NCI-H446 treated with DMSO at 0.1 percent for 48 hours (cell line): ENCODE measurements at regions not wholly inside any gene's neighbourhood (a gene's known extent, or its start where the extent isn't known, plus 50 kb on each side); places are given as distances from the start of the nearest gene placed in this dataset.
"Not testable (repeated sequence)": the region's sequence is repeated elsewhere in the genome, so short reads cannot be mapped to it uniquely, and the experiment has no call there.

Experiments used
- DNase-seq: peaks from one replicate; lab custom pipeline; 2025; lab: John Stamatoyannopoulos, UW

DNA sequence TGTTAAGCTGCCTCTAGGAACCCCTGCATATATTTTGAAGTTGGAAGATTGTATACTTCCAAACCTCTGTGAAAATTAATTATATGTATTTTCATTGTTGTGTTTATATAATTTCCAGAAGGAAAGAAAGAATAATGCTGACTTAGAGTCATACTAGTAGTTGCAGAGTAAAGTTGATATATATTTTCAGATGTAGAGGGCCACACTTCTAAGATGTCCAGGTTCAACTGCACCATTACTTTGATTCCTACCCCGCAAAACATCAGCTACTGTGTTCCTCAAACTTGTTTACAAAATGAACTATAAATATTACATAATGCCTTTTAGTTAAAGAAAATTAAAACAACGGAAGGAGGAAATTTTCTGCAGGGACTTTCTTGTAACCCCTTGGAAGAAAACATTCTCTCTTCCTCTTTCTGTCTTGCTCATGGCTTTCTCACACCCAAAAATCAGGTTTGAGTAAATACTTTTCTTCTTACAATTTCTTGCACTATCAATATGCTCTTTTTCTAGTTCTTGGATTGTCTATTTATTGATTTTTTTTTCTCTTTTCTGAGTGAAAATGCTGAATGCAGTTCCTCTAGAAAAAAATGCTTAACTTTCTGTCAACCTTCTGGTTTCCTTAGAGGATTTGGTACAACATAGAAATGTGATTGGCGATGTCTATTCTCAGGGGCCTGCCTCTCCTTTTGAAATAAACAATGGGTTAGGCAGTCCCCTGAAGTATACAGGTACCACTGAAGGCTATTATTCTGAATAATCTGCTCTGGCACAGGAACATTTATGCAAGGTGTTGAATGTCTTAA, 867.8 kb downstream of the TTLL7 start:
- DNase-seq = no peak

DNA sequence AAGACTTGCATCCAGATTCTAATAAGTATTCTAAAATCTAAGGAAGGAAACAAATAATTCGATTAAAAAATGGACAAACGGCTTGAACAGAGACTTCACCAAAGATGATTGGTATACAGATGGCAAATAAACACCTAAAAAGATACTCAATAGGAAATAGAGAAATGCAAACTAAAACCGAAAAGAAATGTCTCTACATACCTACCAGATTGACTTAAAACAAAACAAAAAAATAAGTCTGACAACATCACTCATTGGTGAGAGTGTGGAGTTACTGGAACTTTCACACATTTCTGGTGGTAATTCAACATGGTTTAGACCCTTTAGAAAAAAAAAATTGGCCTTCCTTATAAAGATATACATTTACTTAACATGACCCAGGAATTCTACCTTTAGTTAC, 869.8 kb downstream of the TTLL7 start:
- no peak for DNase-seq

DNA sequence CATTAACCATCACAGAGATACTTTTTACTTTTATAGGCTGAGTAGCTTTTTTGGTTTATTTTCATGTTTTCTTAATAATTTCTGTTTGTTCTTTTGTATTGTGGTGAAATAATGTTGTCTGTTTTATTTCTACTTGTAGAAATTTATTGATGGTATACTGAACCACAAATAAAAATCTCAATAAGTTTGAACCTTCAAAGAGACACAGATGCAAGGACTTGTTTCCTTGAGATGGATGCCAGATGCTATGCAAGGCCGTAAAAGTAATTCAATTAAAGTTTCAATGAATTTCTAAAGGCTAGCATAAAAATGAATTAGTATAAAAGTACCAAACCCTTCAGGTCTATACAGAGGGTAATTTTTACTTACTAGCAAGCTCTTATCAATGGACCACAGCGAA, 873.5 kb downstream of the TTLL7 start:
- no peak for DNase-seq

DNA sequence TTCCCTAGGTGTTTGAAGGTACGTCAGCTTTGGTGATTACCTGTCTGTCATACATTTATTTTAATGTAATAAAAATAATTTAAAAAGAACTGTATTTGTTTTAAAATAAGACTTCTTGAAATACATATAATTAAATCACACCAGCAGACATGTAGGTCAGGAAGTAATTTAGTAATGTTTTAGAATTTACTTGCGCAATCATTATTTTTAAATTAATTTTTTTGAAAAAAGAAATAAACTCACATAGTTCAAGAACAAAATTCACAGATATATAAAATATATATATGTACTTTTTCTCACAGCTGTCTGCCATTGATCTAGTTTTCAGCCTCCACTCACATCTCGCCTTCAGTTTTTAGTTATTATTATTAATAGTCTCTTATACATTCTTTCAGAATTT, 875.9 kb downstream of the TTLL7 start:
- DNase-seq = no peak

DNA sequence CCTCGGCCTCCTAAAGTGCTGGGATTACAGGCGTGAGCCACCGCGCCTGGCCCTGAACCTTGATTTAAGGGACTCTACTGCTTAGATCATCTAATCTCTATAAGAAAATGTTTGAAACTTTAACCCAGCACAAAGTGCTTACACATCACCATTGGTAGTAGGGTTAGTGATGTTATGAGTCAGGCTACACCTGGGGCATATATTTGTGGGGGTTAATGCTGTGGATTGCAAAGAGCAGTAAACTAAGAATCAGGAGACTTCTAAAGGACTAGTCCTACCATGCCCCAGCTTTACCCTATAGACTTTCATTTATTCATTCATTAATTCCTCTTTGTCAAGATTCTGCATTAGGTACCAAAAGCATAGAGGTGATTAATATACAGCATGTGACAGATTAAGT, 880.5 kb downstream of the TTLL7 start:
- no peak for DNase-seq

DNA sequence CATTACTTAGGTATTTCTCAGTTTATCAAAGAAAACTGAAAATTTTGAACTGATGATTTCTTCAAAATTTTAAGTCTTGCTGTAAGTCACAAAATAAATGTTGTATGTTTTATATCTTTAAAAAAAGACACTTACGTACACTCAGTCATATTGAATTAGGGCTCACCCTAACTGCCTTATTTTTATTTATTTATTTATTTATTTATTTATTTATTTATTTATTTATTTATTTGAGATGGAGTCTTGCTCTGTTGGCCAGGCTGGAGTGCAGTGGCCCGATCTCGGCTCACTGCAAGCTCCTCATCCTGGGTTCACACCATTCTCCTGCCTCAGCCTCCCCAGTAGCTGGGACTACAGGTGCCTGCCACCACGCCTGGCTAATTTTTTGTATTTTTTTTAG, 881.9 kb downstream of the TTLL7 start:
- DNase-seq = not testable (repeated sequence)

DNA sequence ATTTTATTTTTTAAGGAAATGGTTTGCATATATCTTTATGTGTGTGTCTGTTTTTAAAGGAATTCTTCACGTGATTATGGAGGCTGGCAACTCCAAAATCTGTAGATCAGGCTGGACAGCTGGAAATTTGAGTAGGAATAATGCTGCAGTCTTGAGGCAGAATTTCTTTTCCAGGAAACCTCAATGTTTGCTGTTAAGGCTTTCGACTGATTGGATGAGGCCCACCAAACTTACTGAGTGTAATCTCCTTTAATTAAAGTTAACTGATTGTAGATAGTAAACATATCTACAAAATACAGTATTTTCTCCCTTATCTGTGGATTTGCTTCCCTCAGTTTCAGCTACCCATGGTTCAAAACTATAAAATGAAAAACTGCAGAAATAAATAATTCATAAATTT, 883.1 kb downstream of the TTLL7 start:
- DNase-seq = no peak

DNA sequence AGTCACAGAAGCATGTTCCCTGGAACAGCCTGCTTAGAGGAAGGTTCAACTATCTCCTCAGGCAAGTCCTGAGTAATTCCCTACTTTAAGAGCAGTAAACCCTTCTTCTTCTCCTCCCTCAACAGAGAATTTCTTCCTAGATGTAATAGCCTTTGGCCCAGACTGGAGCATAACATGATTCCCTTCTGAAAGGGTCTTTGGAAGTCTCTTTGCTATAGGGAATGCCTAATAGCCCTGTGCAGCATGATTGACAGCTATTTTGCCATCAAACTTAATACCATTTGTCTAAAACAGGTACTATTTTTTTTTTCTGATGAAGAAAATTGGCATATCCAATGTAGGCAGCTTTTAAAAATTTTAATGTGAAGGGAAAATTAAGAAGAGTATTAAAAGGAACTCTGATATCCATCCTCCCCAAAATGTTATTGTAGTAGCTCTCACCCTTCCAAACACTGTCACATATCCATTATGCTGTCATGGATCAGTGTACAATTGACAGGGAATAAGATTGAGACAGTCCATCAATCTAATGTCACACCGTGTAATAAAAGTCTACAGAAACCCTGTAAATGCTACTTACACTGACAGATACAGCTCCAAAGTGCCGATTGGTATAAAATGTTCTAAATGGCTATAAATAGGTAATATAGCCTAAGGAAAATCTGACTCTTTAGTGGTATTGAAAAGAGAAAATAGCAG, 884.6 kb downstream of the TTLL7 start:
- no peak for DNase-seq

DNA sequence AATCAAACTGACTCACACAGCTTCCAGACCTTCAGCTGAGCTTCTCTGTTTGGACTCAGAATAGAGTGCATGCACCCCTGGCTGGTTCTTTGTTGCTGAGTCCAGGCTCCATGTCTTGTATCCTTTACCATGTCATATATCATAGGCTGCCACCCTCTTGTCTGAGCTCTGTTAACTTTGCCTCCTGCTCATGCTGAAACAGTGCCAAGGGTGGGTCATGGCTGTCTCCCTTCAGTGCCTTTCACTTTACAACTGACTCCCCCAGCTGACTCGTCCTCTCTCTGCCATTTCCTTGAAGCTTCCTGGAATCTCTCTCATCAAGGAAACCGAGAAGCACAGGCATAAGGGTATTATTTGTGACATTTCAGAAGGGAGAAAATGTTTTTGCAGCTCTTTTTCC, 885.3 kb downstream of the TTLL7 start:
- no peak for DNase-seq

DNA sequence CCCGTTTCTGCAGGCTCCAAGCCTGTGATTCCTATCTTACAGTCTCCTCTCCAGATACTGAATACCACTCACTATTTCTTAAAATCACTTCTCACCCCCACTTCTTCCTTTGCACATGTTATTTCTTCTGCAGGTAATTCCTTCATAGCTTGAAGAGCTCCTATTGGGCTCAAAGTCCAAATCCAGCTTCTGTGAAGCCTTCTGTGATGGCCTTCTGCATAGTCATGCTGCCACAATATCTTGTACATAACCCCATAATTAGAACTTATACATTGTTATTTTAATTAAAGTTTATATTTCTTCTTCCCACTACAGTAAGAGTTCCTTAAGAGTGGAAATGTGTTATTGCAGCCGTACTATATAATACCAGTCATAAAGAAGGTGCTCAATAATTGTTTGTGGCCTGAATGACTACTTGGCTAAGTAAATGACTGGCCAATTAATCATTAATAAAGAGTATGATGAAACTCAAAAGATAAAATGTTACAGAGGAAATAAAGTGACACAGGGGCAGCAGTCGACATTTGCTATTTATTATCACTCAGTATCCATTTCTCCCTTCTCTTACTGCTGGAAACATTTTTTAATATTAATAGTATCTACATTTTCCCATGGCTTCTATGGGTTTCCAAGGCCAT, 886.6 kb downstream of the TTLL7 start:
- no peak for DNase-seq

DNA sequence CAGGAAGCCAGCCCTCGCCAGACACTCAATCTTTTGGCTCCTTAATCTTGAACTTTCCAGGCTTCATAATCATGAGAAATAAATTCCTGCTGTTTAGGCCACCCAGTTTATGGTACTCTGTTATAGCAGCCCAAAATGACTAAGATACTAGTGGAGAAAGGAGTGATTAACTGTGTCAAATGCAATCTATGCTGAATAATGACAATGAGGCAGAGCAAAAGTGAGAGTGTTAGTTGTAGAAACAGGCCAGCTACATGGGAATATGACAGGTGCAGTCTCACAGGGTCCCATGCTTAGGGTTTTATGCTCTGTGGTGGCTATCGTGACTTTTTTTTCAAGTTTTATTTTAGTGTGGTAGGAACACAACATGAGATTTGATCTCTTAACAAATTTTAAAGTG, 888.8 kb downstream of the TTLL7 start:
- no peak for DNase-seq

DNA sequence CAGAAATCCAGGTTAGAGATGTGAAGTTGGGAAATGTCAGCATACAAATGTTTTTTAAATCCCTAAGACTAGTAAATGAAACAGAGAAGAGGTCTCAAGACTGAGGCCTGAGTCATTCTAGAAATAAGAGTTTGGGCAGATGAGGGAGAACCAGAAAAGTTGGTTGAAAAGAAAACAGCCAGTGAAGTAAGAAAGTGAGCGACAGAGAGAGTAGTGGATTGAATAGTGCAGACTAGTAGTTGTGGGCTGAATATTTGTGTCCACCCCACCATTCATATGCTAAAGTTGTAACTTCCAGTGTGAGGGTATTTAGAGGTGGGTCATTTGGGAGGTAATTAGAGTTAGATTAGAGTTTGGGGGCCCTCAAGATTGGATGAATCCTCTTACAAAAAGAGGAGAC, 889.2 kb downstream of the TTLL7 start:
- no peak for DNase-seq

DNA sequence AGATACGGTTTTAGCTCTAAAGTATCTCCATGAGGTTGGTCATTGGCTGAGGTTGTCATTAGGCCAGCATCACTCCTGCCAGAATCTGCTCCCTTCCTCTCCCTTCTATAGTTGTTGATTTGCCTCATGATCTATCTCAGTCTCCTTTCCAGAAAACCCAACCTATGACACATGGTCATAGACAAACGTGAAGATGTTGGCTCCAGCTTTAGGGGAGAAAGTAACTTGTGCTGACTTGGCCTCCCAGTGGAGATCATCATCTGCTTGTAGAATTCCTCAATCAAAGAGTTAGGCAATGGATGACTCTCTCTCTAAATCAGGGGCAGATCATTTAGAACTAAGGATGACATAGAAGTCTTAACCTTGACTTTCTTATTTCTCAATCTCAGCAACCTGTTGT, 894.4 kb downstream of the TTLL7 start:
- no peak for DNase-seq

DNA sequence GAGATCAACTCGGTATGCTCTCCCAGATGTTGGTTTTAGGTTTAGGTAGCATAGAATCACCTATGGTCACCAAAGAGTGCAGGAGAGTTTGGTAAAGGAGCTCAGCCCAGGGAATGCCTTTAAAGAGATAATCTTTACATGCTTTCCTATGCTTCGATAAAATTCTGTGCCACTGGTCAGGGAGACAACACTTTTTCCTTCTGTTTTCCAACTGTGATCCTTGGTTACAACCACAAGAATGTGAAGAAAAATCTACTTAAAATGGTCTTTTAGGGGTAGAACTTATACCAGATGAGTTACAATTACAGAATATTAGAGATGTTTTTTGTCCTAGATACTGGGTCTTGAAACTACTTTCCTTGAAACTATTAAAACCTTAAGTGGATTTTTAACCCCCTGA, 895.6 kb downstream of the TTLL7 start:
- no peak for DNase-seq

DNA sequence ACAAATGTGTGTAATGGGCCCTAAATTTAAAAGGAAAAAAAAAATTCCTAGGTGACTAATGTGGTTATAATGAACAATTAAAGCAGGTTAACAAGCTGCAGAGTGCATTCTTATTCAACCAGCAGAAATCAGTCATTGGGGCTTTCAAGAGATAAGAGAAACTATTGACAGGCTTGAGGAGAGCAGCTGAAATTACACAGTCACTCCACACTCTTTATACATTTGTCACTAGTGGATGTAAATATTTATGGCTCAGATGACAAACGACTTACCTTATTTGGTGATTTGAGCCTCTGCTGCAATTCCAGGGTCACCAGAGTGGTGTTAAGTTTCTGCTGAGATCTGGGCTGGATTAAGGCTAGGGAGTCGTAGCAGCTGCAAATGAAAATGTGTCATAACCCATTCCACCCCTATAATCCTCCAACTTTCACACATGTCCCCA, 896.3 kb downstream of the TTLL7 start:
- DNase-seq = no peak

DNA sequence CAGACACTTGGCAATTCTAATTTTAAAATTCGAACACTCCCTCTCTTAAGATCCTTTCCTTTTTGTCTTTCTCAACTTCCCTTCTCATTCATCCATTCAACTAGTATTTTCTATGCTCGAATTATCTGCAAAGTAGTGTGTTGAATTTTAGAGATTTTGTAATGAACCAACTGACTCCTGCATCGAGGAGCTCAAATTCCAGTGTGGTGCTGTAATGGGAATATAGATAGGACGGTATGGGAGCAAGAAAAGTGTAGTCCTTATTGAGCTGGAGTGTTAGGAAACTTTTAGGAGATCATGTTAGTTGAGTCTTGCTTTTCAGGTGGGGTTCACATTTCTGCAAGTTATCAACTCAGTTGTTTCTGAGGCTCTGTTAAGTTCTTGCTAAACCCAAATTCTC, 897.5 kb downstream of the TTLL7 start:
- no peak for DNase-seq

DNA sequence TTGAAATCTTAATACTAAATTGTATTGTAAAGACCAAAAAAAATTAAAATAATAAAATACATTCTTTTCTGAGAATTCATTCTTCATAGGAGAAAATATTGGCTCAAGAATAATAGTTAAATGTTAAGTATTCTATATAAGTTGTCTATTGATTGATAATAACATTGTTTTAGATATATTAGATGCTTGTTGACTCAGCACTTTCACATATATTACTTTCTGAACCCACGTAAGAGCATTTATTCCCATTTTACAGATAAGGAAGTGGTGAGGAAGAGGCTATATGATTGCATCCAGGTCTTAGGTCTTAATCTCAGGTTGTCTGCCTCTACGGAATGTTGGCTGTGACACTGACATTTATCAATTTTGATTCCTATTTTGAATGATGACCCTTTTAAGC, 898.8 kb downstream of the TTLL7 start:
- no peak for DNase-seq

DNA sequence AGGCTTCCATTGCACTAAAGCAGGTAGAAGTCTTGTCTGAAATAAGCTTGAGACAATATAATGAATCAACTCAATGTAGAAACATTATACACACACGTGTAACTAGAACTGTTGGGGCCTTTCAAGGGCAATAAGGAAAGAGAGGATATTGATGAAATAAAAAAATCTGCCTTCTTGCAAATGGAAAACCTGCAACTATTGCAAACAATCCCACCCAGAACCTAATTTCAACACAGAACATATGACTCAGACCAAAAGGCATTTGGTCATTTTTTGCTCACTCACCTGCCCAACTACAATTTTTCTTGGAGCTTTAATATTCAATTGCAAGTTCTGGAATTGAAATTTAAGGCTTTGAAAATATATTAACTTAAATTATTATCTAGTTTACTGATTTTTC, 900.1 kb downstream of the TTLL7 start:
- no peak for DNase-seq

DNA sequence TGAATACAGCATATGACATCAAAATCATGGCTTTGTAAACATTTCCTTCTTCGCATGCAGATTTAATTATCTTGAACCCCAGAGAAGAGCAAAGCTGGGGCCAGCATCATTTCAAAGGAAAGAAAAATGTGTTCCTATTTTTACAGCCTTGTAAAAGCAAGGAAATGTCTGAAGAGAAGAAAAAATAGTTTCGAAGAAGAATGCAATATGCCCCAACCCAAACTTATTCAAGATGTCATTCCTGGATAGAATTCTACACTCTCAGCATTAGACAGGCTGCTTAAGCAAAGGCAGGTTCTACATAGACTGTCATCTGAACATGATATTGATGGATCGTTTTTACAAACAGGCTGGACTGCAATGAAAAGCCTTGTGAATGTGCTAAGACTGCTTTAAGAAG, 900.8 kb downstream of the TTLL7 start:
- no peak for DNase-seq

DNA sequence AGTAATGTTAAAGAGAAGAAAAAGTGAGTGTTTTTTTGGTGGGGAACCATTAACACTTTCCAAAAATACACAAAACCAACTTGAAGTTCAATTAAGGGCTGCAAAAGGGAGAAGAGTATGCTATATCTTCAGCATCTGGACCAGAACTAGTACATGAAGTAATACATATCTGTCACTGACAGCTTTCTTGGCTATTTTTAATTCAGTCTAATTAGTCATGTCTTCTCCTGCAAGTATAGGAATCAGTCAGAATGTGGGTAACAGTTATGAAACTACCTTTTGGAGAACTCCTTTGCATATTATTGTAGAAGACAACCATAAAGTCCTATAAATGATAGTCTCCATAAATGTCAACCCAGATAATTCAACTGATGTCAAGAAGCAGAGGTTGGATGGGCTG, 901.2 kb downstream of the TTLL7 start:
- DNase-seq = no peak

DNA sequence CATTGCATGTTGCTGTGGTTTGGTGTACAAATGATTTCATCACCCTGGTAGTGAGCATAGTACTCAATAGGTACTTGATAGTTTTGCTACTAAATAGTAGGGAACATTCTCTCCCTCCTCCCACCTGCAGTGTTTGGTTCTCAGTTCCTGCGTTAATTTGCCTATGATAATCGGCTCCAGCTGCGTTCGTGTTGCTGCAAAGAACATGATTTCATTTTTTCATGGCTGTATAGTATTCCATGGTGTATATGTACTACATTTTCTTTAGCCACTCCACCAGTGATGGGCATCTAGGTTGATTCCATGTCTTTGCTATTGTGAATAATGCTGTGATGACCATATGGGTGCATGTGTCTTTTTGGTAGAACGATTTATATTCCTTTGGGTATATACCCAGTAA, 903.4 kb downstream of the TTLL7 start:
- no peak for DNase-seq

DNA sequence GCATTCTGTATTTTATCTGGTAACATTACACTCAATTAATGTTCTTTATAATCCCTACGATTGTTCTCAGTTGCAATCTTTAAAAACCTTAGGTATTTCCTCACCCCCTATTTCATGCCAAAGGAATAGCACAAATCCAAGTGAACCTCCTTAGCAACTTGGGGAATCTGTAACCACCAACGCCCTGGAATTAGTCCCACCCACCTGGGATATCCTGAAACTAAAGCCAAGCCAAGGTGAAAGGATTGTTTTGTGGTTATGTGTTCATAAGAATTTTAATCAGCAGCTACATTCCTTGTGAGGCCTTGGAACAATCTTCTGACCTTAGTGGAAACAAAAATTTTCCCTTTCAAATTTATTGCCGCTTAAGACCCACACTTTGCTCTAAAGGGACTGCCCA, 908.7 kb downstream of the TTLL7 start:
- DNase-seq = no peak

DNA sequence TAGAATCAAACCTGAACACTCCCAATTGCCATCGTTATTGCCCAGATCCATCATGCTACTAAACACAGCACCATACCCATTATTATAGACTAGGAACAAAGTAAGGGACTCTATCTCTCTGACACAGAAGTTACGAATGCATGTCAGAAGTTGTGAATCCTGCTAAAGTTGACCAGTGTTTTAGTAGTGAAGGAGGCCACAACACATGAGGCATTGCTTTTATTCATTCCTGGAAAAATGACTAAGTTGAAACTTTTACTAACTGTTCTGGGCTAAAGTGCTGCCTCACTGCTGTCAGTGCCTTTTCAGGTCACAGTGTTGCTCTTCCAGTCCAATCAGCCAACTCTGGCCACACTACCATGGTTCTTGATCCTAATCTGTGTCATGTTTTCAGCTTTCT, 911.1 kb downstream of the TTLL7 start:
- DNase-seq = no peak
